ENCODE measurements at regions not wholly inside any gene's neighbourhood (a gene's known extent, or its start where the extent isn't known, plus 50 kb on each side); places are given as distances from the start of the nearest gene placed in this dataset.

GRCh38 chr1:9419369-9420041 is 119.8 kb upstream of the SLC25A33 start:
- TF ChIP-seq, protein P1, sequence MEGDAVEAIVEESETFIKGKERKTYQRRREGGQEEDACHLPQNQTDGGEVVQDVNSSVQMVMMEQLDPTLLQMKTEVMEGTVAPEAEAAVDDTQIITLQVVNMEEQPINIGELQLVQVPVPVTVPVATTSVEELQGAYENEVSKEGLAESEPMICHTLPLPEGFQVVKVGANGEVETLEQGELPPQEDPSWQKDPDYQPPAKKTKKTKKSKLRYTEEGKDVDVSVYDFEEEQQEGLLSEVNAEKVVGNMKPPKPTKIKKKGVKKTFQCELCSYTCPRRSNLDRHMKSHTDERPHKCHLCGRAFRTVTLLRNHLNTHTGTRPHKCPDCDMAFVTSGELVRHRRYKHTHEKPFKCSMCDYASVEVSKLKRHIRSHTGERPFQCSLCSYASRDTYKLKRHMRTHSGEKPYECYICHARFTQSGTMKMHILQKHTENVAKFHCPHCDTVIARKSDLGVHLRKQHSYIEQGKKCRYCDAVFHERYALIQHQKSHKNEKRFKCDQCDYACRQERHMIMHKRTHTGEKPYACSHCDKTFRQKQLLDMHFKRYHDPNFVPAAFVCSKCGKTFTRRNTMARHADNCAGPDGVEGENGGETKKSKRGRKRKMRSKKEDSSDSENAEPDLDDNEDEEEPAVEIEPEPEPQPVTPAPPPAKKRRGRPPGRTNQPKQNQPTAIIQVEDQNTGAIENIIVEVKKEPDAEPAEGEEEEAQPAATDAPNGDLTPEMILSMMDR (IDR thresholded peaks at IDR 0.05; ENCODE audit: low read depth, low read length) = no peak
- no peak for TF ChIP-seq EZH2phosphoT487 (IDR thresholded peaks at IDR 0.05; ENCODE audit: low read depth)
